ENCODE measurements at regions not wholly inside any gene's neighbourhood (a gene's known extent, or its start where the extent isn't known, plus 50 kb on each side); places are given as distances from the start of the nearest gene placed in this dataset.
"Not testable (repeated sequence)": the region's sequence is repeated elsewhere in the genome, so short reads cannot be mapped to it uniquely, and the experiment has no call there.

- DNase-seq (ENCODE audit: low read depth, low spot score): no peak
- ChIA-PET CTCF (interaction anchor here (0.7 kb wide), 1 partner anchor 282 kb away, joined by 5 read pairs; no protein-coding TSS in a partner anchor), POLR2A (no interaction called here)
- Histone ChIP-seq H3K9me3 (ENCODE audit: control insufficient read depth, insufficient read depth, low read length) (no peaks in the 10 kb centered on the region), H3K4me3 (ENCODE audit: low read depth, low read length) (no peak overlapping the region), H3K27ac (ENCODE audit: low read depth, low read length) (no peak overlapping the region), H3K27me3 (ENCODE audit: control insufficient read depth, insufficient read depth, low read length) (no peaks in the 10 kb centered on the region)
- TF ChIP-seq CTCF (IDR thresholded peaks at IDR 0.05; ENCODE audit: low read depth, low read length): no peak
Observed at GRCh38 chr4:85030156-85030555, 63.7 kb upstream of the WDFY3 start.

GRCh38 chr4:85033838-85034237 is 67.3 kb upstream of the WDFY3 start:
- CTCF ChIA-PET; H3K9me3 ChIP-seq (ENCODE audit: control insufficient read depth, insufficient read depth, low read length); DNase-seq (ENCODE audit: low read depth, low spot score); POLR2A ChIA-PET; H3K4me3 ChIP-seq (ENCODE audit: low read depth, low read length); H3K27me3 ChIP-seq (ENCODE audit: control insufficient read depth, insufficient read depth, low read length); H3K27ac ChIP-seq (ENCODE audit: low read depth, low read length): not testable (repeated sequence)

GRCh38 chr4:85039526-85039925 is 73.0 kb upstream of the WDFY3 start:
- Histone ChIP-seq H3K27me3 (ENCODE audit: control insufficient read depth, insufficient read depth, low read length) (no peaks in the 10 kb centered on the region), H3K4me3 (ENCODE audit: low read depth, low read length) (no peak overlapping the region), H3K9me3 (ENCODE audit: control insufficient read depth, insufficient read depth, low read length) (no peaks in the 10 kb centered on the region), H3K27ac (ENCODE audit: low read depth, low read length) (no peak overlapping the region)
- ChIA-PET CTCF (no interaction called here), POLR2A (no interaction called here)
- TF ChIP-seq CTCF (IDR thresholded peaks at IDR 0.05; ENCODE audit: low read depth, low read length): no peak
- no peak for DNase-seq (ENCODE audit: low read depth, low spot score)

DNA sequence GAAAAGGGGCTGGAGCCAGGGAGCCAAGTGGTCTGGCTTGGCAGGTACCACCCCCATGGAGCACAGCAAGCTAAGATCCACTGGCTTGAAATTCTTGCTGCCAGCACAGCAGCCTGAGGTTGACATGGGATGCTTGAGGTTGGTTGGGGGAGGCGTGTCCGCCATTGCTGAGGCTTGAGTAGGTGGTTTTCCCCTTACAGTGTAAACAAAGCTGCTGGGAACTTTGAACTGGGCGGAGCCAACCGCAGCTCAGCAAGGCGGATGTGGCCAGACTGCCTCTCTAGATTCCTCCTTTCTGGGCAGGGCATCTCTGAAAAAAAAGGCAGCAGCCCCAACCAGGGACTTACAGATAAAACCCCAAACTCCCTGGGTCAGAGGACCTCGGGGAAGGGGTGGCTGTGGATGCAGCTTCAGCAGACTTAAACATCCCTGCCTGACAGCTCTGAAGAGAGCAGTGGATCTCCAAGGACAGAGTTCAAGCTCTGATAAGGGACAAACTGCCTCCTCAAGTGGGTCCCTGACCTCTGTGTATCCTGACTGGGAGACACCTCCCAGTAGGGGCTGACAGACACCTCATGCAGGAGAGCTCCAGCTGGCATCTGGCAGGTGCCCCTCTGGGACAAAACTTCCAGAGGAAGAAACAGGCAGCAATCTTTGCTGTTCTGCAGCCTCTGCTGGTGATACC is 77.5 kb upstream of the WDFY3 start:
- CTCF ChIA-PET; H3K4me3 ChIP-seq (ENCODE audit: low read depth, low read length); POLR2A ChIA-PET; H3K9me3 ChIP-seq (ENCODE audit: control insufficient read depth, insufficient read depth, low read length); DNase-seq (ENCODE audit: low read depth, low spot score); H3K27ac ChIP-seq (ENCODE audit: low read depth, low read length); H3K27me3 ChIP-seq (ENCODE audit: control insufficient read depth, insufficient read depth, low read length): not testable (repeated sequence)

DNA sequence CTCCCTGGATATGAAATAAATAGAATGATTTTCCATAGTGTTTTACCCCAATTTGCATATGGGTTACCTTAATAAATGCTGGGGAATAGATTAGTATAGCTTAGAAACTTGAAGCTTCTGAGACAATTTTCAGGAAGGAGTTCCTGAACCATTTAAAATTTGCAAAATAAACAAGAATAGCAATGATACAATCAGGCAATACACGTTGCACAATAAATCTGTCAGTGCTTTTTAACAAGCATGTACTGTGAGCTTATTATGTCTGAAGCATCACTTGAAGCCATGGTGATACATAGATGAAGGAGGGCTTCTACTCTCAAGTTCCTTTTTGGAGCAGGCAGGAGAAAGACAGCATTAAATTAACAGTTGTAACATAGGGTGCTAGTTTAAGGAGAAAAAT is 84.2 kb upstream of the WDFY3 start:
- POLR2A ChIA-PET: no interaction called here
- TF ChIP-seq CTCF (IDR thresholded peaks at IDR 0.05; ENCODE audit: low read depth, low read length): no peak
- CTCF ChIA-PET: interaction anchor here (1.0 kb wide), 1 partner anchor 33 kb away, joined by 8 read pairs; no protein-coding TSS in a partner anchor
- Histone ChIP-seq H3K4me3 (ENCODE audit: low read depth, low read length) (no peak overlapping the region), H3K27me3 (ENCODE audit: control insufficient read depth, insufficient read depth, low read length) (no peaks in the 10 kb centered on the region), H3K27ac (ENCODE audit: low read depth, low read length) (no peak overlapping the region), H3K9me3 (ENCODE audit: control insufficient read depth, insufficient read depth, low read length) (no peaks in the 10 kb centered on the region)
- no peak for DNase-seq (ENCODE audit: low read depth, low spot score)

GRCh38 chr4:85051526-85051925 is 85.0 kb upstream of the WDFY3 start:
- H3K27me3 ChIP-seq (ENCODE audit: control insufficient read depth, insufficient read depth, low read length): no peaks in the 10 kb centered on the region
- POLR2A ChIA-PET: no interaction called here
- no peak for TF ChIP-seq CTCF (IDR thresholded peaks at IDR 0.05; ENCODE audit: low read depth, low read length)
- CTCF ChIA-PET: no interaction called here
- DNase-seq (ENCODE audit: low read depth, low spot score): no peak
- no peak overlapping the region for H3K27ac ChIP-seq (ENCODE audit: low read depth, low read length)
- H3K4me3 ChIP-seq (ENCODE audit: low read depth, low read length): no peak overlapping the region
- no peaks in the 10 kb centered on the region for H3K9me3 ChIP-seq (ENCODE audit: control insufficient read depth, insufficient read depth, low read length)

- H3K9me3 ChIP-seq (ENCODE audit: control insufficient read depth, insufficient read depth, low read length); DNase-seq (ENCODE audit: low read depth, low spot score); CTCF ChIA-PET; H3K27me3 ChIP-seq (ENCODE audit: control insufficient read depth, insufficient read depth, low read length); H3K4me3 ChIP-seq (ENCODE audit: low read depth, low read length); H3K27ac ChIP-seq (ENCODE audit: low read depth, low read length); POLR2A ChIA-PET: not testable (repeated sequence)
Observed at GRCh38 chr4:85054925-85055324, 88.4 kb upstream of the WDFY3 start.
